PC-3 (cell line): ENCODE measurements at regions not wholly inside any gene's neighbourhood (a gene's known extent, or its start where the extent isn't known, plus 50 kb on each side); places are given as distances from the start of the nearest gene placed in this dataset.
A peak's percentile ranks its signal among the peaks of the same experiment; 100 is the strongest.
"Not testable (repeated sequence)": the region's sequence is repeated elsewhere in the genome, so short reads cannot be mapped to it uniquely, and the experiment has no call there.

Experiments used
- ATAC-seq: fragments of 200-7000 bp; cut with Tn5 transposase; 2 replicates; pipeline ENCODE4 v1.9.1; 2020; ENCODE audit warnings: mild to moderate bottlenecking, moderate library complexity
- BruUV-seq: library from RNA; stranded (reverse); fragments of 400-500 nt; replicated peaks from 2 replicates; lab custom pipeline; 2021; lab: Mats Ljungman, UMichigan
- CTCF ChIA-PET: fragments of 300-600 bp; sonication (Branson Sonifier 250); formaldehyde crosslinking; loops from one replicate; lab custom pipeline; 2022; ENCODE audit warnings: antibody characterized with exemption; lab: Charles Lee
- POLR2A ChIA-PET: fragments of 300-600 bp; sonication (Branson Sonifier 250); formaldehyde crosslinking; loops from one replicate; lab custom pipeline; 2022; ENCODE audit warnings: antibody characterized with exemption; ENCODE audit not compliant: unreplicated experiment; lab: Charles Lee
- DNase-seq: peaks from one replicate; pipeline ENCODE4 v3.0.0-alpha.2; 2015
- H2AFZ ChIP-seq: fragments of 300-600 bp; sonication (generic); 2 replicates; pipeline ENCODE4 v1.6.0; 2016; ENCODE audit warnings: antibody characterized with exemption, low read length
- H3F3A ChIP-seq: fragments of 300-600 bp; sonication (generic); one replicate; pipeline ENCODE4 v1.6.0; 2017; ENCODE audit warnings: antibody characterized with exemption, low read length, control low read depth, mild to moderate bottlenecking; ENCODE audit not compliant: unreplicated experiment
- H3K27ac ChIP-seq: fragments of 300-600 bp; sonication (generic); 2 replicates; pipeline ENCODE4 v1.5.1; 2016; ENCODE audit warnings: mild to moderate bottlenecking, low read length
- H3K27me3 ChIP-seq: fragments of 300-600 bp; sonication (generic); 2 replicates; pipeline ENCODE4 v1.6.1; 2016; ENCODE audit warnings: low read length, mixed read lengths
- H3K36me3 ChIP-seq: fragments of 300-600 bp; sonication (generic); 2 replicates; pipeline ENCODE4 v1.6.1; 2016; ENCODE audit warnings: low read depth, mixed run types, low read length, mixed read lengths
- H3K4me1 ChIP-seq: fragments of 300-600 bp; sonication (generic); 2 replicates; pipeline ENCODE4 v1.5.1; 2016; ENCODE audit warnings: low read length; ENCODE audit not compliant: insufficient read depth
- H3K4me2 ChIP-seq: fragments of 300-600 bp; sonication (generic); 2 replicates; pipeline ENCODE4 v1.6.0; 2016; ENCODE audit warnings: low read length
- H3K4me3 ChIP-seq: fragments of 300-600 bp; sonication (generic); 2 replicates; pipeline ENCODE4 v1.5.1; 2016; ENCODE audit warnings: mild to moderate bottlenecking, low read length, mixed read lengths
- H3K79me2 ChIP-seq: fragments of 300-600 bp; sonication (generic); 2 replicates; pipeline ENCODE4 v1.6.1; 2017; ENCODE audit warnings: low read length, mixed read lengths
- H3K9ac ChIP-seq: fragments of 300-600 bp; sonication (generic); 2 replicates; pipeline ENCODE4 v1.6.0; 2016; ENCODE audit warnings: mild to moderate bottlenecking, low read length
- H3K9me2 ChIP-seq: fragments of 300-600 bp; sonication (generic); replicated peaks from 2 replicates; pipeline ENCODE4 v1.6.1; 2016; ENCODE audit warnings: mixed run types, low read length, mixed read lengths
- H3K9me3 ChIP-seq: fragments of 300-600 bp; sonication (generic); 2 replicates; pipeline ENCODE4 v1.6.1; 2016; ENCODE audit warnings: low read length, mixed read lengths
- H4K20me1 ChIP-seq: fragments of 300-600 bp; sonication (generic); 2 replicates; pipeline ENCODE4 v1.6.1; 2016; ENCODE audit warnings: low read length, mixed read lengths
- CTCF ChIP-seq: fragments of 300-600 bp; sonication (generic); conservative IDR thresholded peaks from 2 replicates; pipeline ENCODE4 v1.5.1; 2017; ENCODE audit warnings: antibody characterized with exemption, low read depth, mild to moderate bottlenecking, low read length
- EZH2 ChIP-seq: fragments of 300-600 bp; sonication (generic); IDR thresholded peaks from one replicate; pipeline ENCODE4 v1.6.1; 2017; ENCODE audit warnings: antibody characterized with exemption, mild to moderate bottlenecking, low read length; ENCODE audit not compliant: unreplicated experiment
- EZH2phosphoT487 ChIP-seq: fragments of 300-600 bp; sonication (generic); IDR thresholded peaks from 2 replicates; pipeline ENCODE4 v1.6.1; 2018; ENCODE audit warnings: mild to moderate bottlenecking, antibody characterized with exemption, low read length, borderline replicate concordance
- intact Hi-C: fragments of 100-400 bp; cut with micrococcal nuclease; formaldehyde crosslinking; loops from 2 replicates; pipeline ENCODE4 v1.9.0; 2023

GRCh38 chr1:76697361-76697760, 169.9 kb upstream of the ST6GALNAC5 start:
- Histone ChIP-seq H3K27me3 (no peaks in the 10 kb centered on the region), H3K4me1 (no peaks in the 10 kb centered on the region), H3F3A (no peaks in the 10 kb centered on the region), H3K27ac (no peak overlapping the region), H3K36me3 (no peaks in the 10 kb centered on the region), H4K20me1 (no peaks in the 10 kb centered on the region), H3K79me2 (no peaks in the 10 kb centered on the region), H3K9ac (no peak overlapping the region), H3K9me3 (no peaks in the 10 kb centered on the region), H3K9me2 (no peaks in the 10 kb centered on the region), H2AFZ (no peak overlapping the region), H3K4me3 (no peak overlapping the region), H3K4me2 (no peak overlapping the region)
- TF ChIP-seq EZH2phosphoT487 (no peak), CTCF (no peak), EZH2 (no peak)
- no TSS peak for BruUV-seq
- ATAC-seq, result no peak
- DNase-seq, result no peak
- intact Hi-C loops, result no loop called here
- POLR2A ChIA-PET, result no interaction called here
- CTCF ChIA-PET, result no interaction called here

- POLR2A ChIA-PET, CTCF ChIA-PET, H3K36me3 ChIP-seq, H3K9me3 ChIP-seq, H3K27ac ChIP-seq, H3K4me3 ChIP-seq, H3K79me2 ChIP-seq, H3F3A ChIP-seq, H3K9ac ChIP-seq, intact Hi-C loops, H3K4me1 ChIP-seq, BruUV-seq, H3K27me3 ChIP-seq, H3K4me2 ChIP-seq, H3K9me2 ChIP-seq, DNase-seq, H4K20me1 ChIP-seq, ATAC-seq, H2AFZ ChIP-seq: not testable (repeated sequence)
Observed at GRCh38 chr1:76699646-76700045, 167.6 kb upstream of the ST6GALNAC5 start.

GRCh38 chr1:76700200-76700599, 167.1 kb upstream of the ST6GALNAC5 start:
- H3K4me1 ChIP-seq, H3K27me3 ChIP-seq, H3K9me2 ChIP-seq, H3F3A ChIP-seq, H3K4me3 ChIP-seq, H3K9ac ChIP-seq, H3K4me2 ChIP-seq, H3K79me2 ChIP-seq, DNase-seq, H3K36me3 ChIP-seq, H4K20me1 ChIP-seq, BruUV-seq, H3K9me3 ChIP-seq, H2AFZ ChIP-seq, POLR2A ChIA-PET, H3K27ac ChIP-seq, ATAC-seq, intact Hi-C loops, CTCF ChIA-PET: not testable (repeated sequence)

GRCh38 chr1:76705560-76705959, 161.7 kb upstream of the ST6GALNAC5 start:
- Histone ChIP-seq H3K27me3 (no peaks in the 10 kb centered on the region; the same call in 1 of the 2 replicates), H3K9ac (no peak overlapping the region), H3K9me2 (no peaks in the 10 kb centered on the region), H3K9me3 (no peaks in the 10 kb centered on the region), H3K4me1 (no peaks in the 10 kb centered on the region), H3K36me3 (no peaks in the 10 kb centered on the region), H3K27ac (no peak overlapping the region), H2AFZ (no peak overlapping the region), H3K4me3 (no peak overlapping the region), H3F3A (no peaks in the 10 kb centered on the region), H3K79me2 (no peaks in the 10 kb centered on the region), H4K20me1 (no peaks in the 10 kb centered on the region), H3K4me2 (no peak overlapping the region)
- intact Hi-C loops, result no loop called here
- BruUV-seq, result no TSS peak
- ChIA-PET POLR2A (no interaction called here), CTCF (no interaction called here)
- peak; percentile 25 for DNase-seq
- no peak for ATAC-seq
- TF ChIP-seq EZH2 (no peak), EZH2phosphoT487 (no peak), CTCF (no peak)
